HT1080 (cell line): ENCODE measurements at regions not wholly inside any gene's neighbourhood (a gene's known extent, or its start where the extent isn't known, plus 50 kb on each side); places are given as distances from the start of the nearest gene placed in this dataset.

Experiments
- DNase-seq: peaks from one replicate; pipeline ENCODE4 v3.0.0-alpha.2; 2015; ENCODE audit warnings: low read depth

- DNase-seq = no peak
Measured at GRCh38 chr1:29489471-29489870, 253.1 kb downstream of the PTPRU start.

- DNase-seq = no peak
Measured at GRCh38 chr1:29488794-29489311, 252.5 kb downstream of the PTPRU start.

GRCh38 chr1:29488086-29488793 lies 251.9 kb downstream of the PTPRU start:
- no peak for DNase-seq

- DNase-seq = no peak
Measured at GRCh38 chr1:29487291-29487690, 251.0 kb downstream of the PTPRU start.

- no peak for DNase-seq
Measured at GRCh38 chr1:29485096-29485925, 249.0 kb downstream of the PTPRU start.

- no peak for DNase-seq
Measured at GRCh38 chr1:29482991-29483390, 246.7 kb downstream of the PTPRU start.

GRCh38 chr1:29482064-29482463 lies 245.7 kb downstream of the PTPRU start:
- DNase-seq = no peak

GRCh38 chr1:29481031-29481430 lies 244.7 kb downstream of the PTPRU start:
- no peak for DNase-seq

- DNase-seq = no peak
Measured at GRCh38 chr1:29478879-29479278, 242.6 kb downstream of the PTPRU start.

- DNase-seq = no peak
Measured at GRCh38 chr1:29478151-29478791, 241.9 kb downstream of the PTPRU start.

GRCh38 chr1:29475326-29475725 lies 239.0 kb downstream of the PTPRU start:
- no peak for DNase-seq

- DNase-seq = no peak
Measured at GRCh38 chr1:29474274-29475244, 238.2 kb downstream of the PTPRU start.

GRCh38 chr1:29473161-29473855 lies 237.0 kb downstream of the PTPRU start:
- DNase-seq = no peak

GRCh38 chr1:29471487-29472313 lies 235.4 kb downstream of the PTPRU start:
- DNase-seq = no peak

- no peak for DNase-seq
Measured at GRCh38 chr1:29470788-29471119, 234.4 kb downstream of the PTPRU start.

- no peak for DNase-seq
Measured at GRCh38 chr1:29470087-29470787, 233.9 kb downstream of the PTPRU start.

- no peak for DNase-seq
Measured at GRCh38 chr1:29469457-29469856, 233.1 kb downstream of the PTPRU start.

- no peak for DNase-seq
Measured at GRCh38 chr1:29467989-29468900, 231.9 kb downstream of the PTPRU start.
